GM13977 (cell line): ENCODE measurements at regions not wholly inside any gene's neighbourhood (a gene's known extent, or its start where the extent isn't known, plus 50 kb on each side); places are given as distances from the start of the nearest gene placed in this dataset.

Source experiments
- DNase-seq: peaks from one replicate; pipeline ENCODE4 v3.0.0; 2012; ENCODE audit warnings: low spot score
- CTCF ChIP-seq: IDR thresholded peaks from 2 replicates; pipeline ENCODE4 v1.5.1; 2012; ENCODE audit warnings: mild to moderate bottlenecking, control low read depth; ENCODE audit not compliant: insufficient read depth; ENCODE audit errors: extremely low read depth, missing control alignments
- in situ Hi-C: fragments of 300-500 bp; cut with MboI; formaldehyde crosslinking; loops from one replicate; pipeline ENCODE4 v1.12.0; 2022; ENCODE audit warnings: low sequenced_read_pairs, low pct_unique_long_range_greater_than_20kb, mixed read lengths, inconsistent platforms; ENCODE audit not compliant: unreplicated experiment

DNA sequence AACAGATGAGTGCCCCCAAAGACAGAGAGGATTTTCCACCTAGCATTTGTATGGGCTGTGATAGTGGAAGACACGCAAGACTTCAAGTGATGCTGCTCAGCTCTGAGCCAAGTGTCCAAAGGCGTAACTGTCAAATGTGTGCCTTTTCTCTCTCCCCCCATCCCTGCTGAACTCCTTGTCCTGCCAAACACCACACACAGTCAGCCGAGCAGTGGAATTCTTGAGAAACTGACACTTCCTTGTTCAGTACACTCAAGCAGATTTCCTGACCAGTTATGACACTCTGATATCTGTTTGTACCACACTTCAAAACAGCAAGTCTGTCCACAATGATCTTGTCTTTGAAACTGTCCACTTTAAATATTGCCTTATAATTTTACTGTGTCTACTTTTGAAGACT, 166.4 kb downstream of the PIK3R1 start:
- in situ Hi-C loops, result no loop called here
- no peak for TF ChIP-seq CTCF
- no peak for DNase-seq

- TF ChIP-seq CTCF, result no peak
- DNase-seq, result no peak
- in situ Hi-C loops, result no loop called here
Observed at GRCh38 chr5:68382640-68383039, 167.1 kb downstream of the PIK3R1 start.

GRCh38 chr5:68383888-68384310, 168.3 kb downstream of the PIK3R1 start:
- TF ChIP-seq CTCF, result no peak
- DNase-seq, result no peak
- in situ Hi-C loops, result no loop called here

DNA sequence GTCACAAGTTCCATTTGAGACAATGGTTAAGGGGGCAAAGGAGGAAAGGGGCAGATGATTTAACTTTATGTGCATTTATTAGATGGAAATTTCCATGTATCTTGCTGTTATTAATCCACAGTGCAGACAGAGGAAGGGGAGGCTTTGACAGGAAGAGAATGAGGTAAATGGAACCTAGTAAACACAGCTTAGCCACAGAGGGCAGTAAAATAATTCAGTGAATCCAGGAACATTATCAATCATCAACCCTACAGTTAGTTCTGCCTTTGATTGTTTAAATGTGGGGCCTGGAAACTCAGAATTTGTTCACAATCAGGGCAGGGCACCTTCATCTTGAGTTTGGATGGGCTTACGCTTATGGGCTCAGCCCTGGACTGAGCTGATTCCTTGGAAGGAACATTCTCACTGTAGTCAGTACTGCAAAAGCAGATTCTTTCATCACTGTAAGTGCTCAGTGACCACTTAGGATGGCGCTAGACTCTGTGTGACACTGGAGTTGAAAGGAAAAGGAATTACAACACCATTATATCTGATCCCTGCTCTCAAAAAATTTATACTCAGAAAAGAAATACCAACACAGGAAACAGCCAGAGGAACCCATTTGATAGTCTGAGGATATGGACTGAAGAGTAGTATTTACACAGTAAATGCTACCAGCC, 169.5 kb downstream of the PIK3R1 start:
- no peak for TF ChIP-seq CTCF
- no peak for DNase-seq
- in situ Hi-C loops, result no loop called here

DNA sequence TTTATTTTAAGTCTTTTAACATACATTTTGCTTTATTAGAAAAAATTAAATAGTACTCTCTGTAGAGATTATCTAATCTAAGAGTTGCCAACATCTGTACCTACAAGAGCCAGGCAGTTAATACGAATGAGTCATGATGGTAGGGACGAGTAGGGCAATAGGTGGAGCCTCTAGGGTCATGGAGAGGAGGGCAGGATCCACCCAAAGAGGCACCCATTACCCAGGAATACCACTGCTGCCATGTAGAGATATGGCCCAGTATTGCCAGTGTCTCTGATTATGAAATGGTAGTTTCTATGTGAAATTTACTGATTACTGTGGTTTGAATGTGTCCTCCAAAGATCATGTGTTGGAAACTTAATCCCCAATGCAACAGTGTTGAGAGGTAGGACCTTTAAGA, 170.4 kb downstream of the PIK3R1 start:
- TF ChIP-seq CTCF, result no peak
- in situ Hi-C loops, result no loop called here
- DNase-seq, result no peak

- DNase-seq, result no peak
- in situ Hi-C loops, result no loop called here
- no peak for TF ChIP-seq CTCF
Observed at GRCh38 chr5:68387074-68387796, 171.7 kb downstream of the PIK3R1 start.

- in situ Hi-C loops, result no loop called here
- no peak for TF ChIP-seq CTCF
- DNase-seq, result no peak
Observed at GRCh38 chr5:68389618-68390017, 174.1 kb downstream of the PIK3R1 start.
